Hepatic stellate cell (primary cell): ENCODE measurements at regions not wholly inside any gene's neighbourhood (a gene's known extent, or its start where the extent isn't known, plus 50 kb on each side); places are given as distances from the start of the nearest gene placed in this dataset.

Experiments used
- DNase-seq: peaks from one replicate; pipeline ENCODE4 v3.0.0; 2011; ENCODE audit warnings: low spot score

- no peak for DNase-seq
Measured at GRCh38 chr21:24217151-24217550, 1390.1 kb downstream of the MRPL39 start.

GRCh38 chr21:24210130-24210529 lies 1397.2 kb downstream of the MRPL39 start:
- no peak for DNase-seq

- no peak for DNase-seq
Measured at GRCh38 chr21:24208562-24209260, 1398.6 kb downstream of the MRPL39 start.

GRCh38 chr21:24205319-24205718 lies 1402.0 kb downstream of the MRPL39 start:
- DNase-seq = no peak

DNA sequence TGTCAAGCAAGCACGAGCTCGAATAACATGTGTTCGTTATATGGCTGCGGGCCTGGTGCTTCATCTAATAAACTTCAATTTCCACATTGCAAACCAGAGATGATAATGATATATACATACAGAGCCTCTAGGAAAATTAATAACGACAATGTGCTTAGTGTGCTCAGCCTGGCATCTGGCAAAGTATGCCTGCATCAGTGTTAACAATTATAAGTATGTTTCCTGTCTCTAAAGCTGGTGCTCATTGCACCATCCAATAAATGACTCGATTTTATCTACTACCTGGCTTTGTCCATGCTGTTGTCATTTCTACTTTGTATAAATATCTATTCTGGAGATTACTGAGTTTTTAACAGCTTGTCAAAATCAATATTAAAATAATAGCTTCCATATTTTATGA lies 1402.6 kb downstream of the MRPL39 start:
- DNase-seq = no peak

- DNase-seq = no peak
Measured at GRCh38 chr21:24200052-24200451, 1407.2 kb downstream of the MRPL39 start.

DNA sequence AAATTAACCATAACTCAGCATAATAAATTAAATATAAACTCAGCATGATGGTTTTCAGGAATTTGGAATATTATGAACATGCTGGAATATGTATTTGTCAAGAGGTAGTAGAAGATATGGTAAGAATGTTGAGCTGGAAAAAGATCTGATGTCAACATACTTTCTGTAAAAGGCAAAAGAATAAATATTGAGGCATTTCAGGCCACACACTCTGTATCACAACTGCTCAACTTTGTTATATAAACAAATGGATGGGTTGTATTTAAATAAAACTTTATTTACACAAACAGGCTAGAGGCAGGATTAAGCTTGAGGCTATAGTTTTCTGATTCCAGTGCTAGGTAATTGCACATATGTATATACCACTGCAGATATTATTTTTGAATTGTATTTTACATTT lies 1409.4 kb downstream of the MRPL39 start:
- no peak for DNase-seq

- no peak for DNase-seq
Measured at GRCh38 chr21:24197132-24197643, 1410.1 kb downstream of the MRPL39 start.

- DNase-seq = no peak
Measured at GRCh38 chr21:24188506-24188905, 1418.8 kb downstream of the MRPL39 start.

DNA sequence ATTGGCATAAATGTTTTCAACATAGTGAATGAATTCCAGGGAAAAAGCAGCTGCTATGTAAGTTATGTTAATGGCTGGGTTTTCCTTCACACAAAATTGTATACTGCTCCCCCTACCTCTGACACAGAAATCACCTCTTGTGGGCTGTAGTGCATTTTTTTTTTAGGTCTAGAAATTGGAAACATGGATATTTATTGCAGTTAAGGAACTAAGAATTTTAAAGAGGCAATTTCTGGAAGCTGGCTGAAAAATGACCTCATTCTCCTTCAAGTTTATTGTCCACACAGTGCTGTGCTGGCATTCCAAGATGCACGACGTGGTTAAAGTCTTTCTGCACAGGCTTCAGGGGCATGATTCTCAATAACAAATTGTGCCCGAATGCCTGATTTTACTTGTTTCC lies 1424.2 kb downstream of the MRPL39 start:
- no peak for DNase-seq

GRCh38 chr21:24179110-24179509 lies 1428.2 kb downstream of the MRPL39 start:
- DNase-seq = no peak

DNA sequence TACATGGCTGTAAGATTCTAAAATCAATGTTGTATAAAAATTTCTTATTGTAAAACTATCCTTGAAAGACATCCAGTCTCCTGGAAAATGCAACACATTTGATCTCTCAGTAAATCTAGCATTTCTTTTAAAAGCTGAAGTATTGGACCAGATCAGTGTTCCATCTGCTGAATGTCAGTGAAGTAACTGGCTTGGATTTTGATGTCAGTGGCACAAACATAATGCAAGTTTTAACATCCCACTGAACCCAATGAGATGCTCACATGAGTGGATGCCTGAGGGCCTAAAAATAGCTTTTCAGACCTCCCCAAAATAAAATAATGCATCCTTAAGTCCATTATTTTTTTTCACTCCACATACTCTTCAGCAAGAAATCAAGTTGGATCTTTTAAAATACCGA lies 1432.2 kb downstream of the MRPL39 start:
- DNase-seq = no peak

GRCh38 chr21:24171736-24172135 lies 1435.5 kb downstream of the MRPL39 start:
- no peak for DNase-seq

- DNase-seq = no peak
Measured at GRCh38 chr21:24163539-24163938, 1443.7 kb downstream of the MRPL39 start.

DNA sequence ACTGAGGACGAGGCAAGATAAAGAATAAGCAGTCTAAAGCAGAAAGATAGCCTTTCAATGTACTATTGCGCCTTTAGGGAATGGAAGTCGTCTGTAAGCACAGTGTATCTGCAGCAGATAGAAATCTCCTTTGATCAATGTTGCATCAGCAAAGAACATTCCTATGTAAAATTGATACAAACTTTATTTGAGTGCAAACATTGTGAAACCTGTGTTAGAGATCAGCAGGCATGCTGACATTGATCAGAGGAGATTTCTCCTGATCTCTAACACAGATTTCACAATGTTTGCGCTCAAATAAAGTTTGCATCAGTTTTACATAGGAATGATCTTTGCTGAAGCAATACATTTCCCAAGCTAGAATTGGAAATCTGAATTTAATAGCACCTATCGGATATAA lies 1446.8 kb downstream of the MRPL39 start:
- DNase-seq = no peak

DNA sequence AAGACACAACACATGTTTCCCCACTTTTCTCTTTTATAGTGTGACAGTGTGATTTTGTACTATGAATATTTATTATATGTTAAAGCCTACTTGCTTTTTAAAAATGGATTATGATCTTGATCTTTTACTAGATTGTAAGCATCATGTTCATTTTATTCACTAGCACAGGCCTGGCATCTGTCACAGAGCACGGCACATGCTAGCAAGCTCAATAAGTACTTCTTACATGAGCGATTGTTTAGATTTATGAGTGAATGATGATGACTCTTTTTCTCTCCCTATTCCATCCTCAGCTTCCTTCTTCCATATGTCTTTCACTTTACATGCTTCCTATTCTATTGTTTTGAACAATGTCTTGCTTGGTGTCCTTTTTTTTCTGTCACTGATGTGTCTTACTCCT lies 1454.1 kb downstream of the MRPL39 start:
- no peak for DNase-seq

- no peak for DNase-seq
Measured at GRCh38 chr21:24150753-24151152, 1456.5 kb downstream of the MRPL39 start.

- no peak for DNase-seq
Measured at GRCh38 chr21:24148461-24148860, 1458.8 kb downstream of the MRPL39 start.

GRCh38 chr21:24147674-24148073 lies 1459.6 kb downstream of the MRPL39 start:
- DNase-seq = no peak

DNA sequence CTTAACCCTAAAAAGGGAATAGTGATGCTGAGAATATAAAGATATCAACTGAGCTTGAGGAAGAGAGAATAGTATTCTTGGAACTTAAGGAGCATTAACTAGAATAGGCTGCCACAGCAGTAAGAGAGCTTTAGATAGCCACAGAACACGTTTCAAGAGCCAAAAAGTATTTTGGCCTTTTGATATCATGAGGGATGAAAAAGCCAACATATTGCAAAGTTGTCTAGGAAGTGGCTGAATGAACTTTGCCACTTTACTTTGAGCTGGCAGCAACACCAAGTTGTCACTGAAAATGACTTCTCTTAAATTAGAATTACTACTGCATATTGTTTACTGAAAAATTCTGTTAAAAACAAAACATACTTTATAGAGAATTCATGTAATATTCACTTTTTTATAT lies 1476.2 kb downstream of the MRPL39 start:
- DNase-seq = no peak

GRCh38 chr21:24127651-24128050 lies 1479.6 kb downstream of the MRPL39 start:
- DNase-seq = no peak

GRCh38 chr21:24123785-24124184 lies 1483.5 kb downstream of the MRPL39 start:
- no peak for DNase-seq

DNA sequence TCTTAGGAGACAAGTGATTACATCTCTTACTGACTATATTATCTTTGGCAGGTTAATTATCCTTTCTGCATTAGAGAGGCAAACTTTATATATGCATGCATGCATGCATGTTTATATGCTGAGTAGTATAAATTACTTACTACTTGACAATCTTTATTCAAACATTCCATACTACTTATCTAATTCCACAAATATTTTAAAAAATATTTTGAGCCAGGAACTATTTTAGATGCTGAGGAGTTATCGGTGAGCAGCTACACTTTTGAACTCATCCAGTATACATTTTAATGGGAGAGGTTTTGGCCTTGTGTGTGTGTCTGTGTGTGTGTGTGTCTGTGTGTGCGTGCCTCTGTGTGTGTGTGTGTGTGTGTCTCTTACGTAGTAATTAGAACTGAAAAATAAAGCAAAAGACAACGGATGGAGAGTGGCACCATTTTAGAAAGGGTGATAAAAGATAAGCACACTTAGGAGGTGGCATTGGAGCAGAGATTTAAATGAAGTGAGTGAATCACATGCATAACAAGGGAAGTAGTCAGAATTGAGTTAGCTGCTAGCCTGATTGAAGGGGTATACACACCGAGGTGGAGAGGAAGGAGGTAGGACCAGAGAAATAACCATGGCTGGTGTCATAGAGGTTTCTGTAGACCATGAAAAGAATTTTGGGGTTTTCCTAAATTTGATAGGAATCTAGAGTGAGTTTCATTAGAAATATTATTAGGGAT lies 1488.4 kb downstream of the MRPL39 start:
- DNase-seq = no peak

GRCh38 chr21:24115141-24115540 lies 1492.1 kb downstream of the MRPL39 start:
- DNase-seq = no peak
